ENCODE measurements at regions not wholly inside any gene's neighbourhood (a gene's known extent, or its start where the extent isn't known, plus 50 kb on each side); places are given as distances from the start of the nearest gene placed in this dataset.

DNA sequence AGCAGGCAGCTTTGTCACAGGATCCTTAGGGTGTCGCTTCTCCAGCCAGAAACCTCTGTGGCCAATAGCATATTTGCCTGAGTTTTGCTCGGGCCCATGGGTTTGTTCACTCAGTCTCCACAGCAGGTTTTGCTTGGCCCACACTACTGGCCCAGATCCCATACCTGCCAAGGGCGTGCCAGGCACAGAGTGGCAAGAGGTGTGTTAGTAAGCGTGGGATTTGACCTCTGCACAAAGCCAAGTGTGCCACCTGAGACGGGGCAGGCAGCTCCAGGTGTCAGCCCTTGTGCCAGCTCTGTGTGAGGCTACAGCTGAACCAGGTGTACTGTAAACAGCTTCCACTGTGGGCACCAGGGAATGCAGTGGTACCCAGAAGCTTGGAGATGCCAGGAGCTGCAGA is 2003.0 kb downstream of the C4orf33 start:
- H3K56ac ChIP-seq (ENCODE audit: extremely low read depth, insufficient read depth, low read length), result no peak overlapping the region
- H3K79me1 ChIP-seq (ENCODE audit: low read depth in 1 of 2, low read length in 2 of 2), result no peaks in the 10 kb centered on the region
- H3K4me3 ChIP-seq (ENCODE audit: insufficient read depth, low read depth, low read length), result no peak overlapping the region
- H3K36me3 ChIP-seq (ENCODE audit: control insufficient read depth, insufficient read depth, low read length), result no peaks in the 10 kb centered on the region
- CTCF ChIA-PET, result no interaction called here
- H3K18ac ChIP-seq (ENCODE audit: low read depth, low read length), result no peak overlapping the region
- no peak overlapping the region for H2AK5ac ChIP-seq (ENCODE audit: low read depth, low read length)
- TF ChIP-seq SMC3 (IDR thresholded peaks at IDR 0.05; ENCODE audit: low read depth, low read length) (no peak), RAD21 (IDR thresholded peaks at IDR 0.05; ENCODE audit: low read length) (no peak), NFE2L2 (IDR thresholded peaks at IDR 0.05; ENCODE audit: low read depth, low read length) (no peak), MAFK (IDR thresholded peaks at IDR 0.05; ENCODE audit: low read depth, low read length) (no peak), FOS (IDR thresholded peaks at IDR 0.05; ENCODE audit: low read depth, low read length) (no peak), RCOR1 (IDR thresholded peaks at IDR 0.05; ENCODE audit: insufficient replicate concordance, low read length) (no peak), POLR2A (IDR thresholded peaks at IDR 0.05; ENCODE audit: low read depth, low read length) (no peak), MXI1 (IDR thresholded peaks at IDR 0.05; ENCODE audit: borderline replicate concordance, low read depth, low read length) (no peak), RFX5 (IDR thresholded peaks at IDR 0.05; ENCODE audit: low read depth, low read length) (no peak), MAZ (IDR thresholded peaks at IDR 0.05; ENCODE audit: borderline replicate concordance, low read depth, low read length) (no peak), CEBPB (IDR thresholded peaks at IDR 0.05; ENCODE audit: low read depth, low read length) (no peak), CTCF (conservative IDR thresholded peaks at IDR 0.05; ENCODE audit: low read depth, low read length) (no peak), BHLHE40 (IDR thresholded peaks at IDR 0.05; ENCODE audit: low read depth, low read length) (no peak), ELK1 (IDR thresholded peaks at IDR 0.05; ENCODE audit: borderline replicate concordance, low read depth, low read length) (no peak), CHD1 (IDR thresholded peaks at IDR 0.05; ENCODE audit: low read depth, low read length) (no peak)
- TF ChIP-seq, protein P1, sequence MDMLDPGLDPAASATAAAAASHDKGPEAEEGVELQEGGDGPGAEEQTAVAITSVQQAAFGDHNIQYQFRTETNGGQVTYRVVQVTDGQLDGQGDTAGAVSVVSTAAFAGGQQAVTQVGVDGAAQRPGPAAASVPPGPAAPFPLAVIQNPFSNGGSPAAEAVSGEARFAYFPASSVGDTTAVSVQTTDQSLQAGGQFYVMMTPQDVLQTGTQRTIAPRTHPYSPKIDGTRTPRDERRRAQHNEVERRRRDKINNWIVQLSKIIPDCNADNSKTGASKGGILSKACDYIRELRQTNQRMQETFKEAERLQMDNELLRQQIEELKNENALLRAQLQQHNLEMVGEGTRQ (IDR thresholded peaks at IDR 0.05; ENCODE audit: low read depth, low read length), result no peak
- H3K27me3 ChIP-seq (ENCODE audit: control insufficient read depth, insufficient read depth, low read length), result no peaks in the 10 kb centered on the region
- no peak overlapping the region for H3K9ac ChIP-seq (ENCODE audit: low read depth, low read length)
- H3K9me1 ChIP-seq (ENCODE audit: insufficient read depth, low read length), result no peaks in the 10 kb centered on the region
- intact Hi-C loops (cut with micrococcal nuclease), result loop anchor here (10.0 kb wide), 2 partner anchors 546 to 1516 kb away; no protein-coding TSS in a partner anchor
- H2AK9ac ChIP-seq (replicated peaks; ENCODE audit: low read depth, low read length, poor library complexity), result no peak overlapping the region
- peaks cover 14% of the 10 kb centered on the region for H3K9me3 ChIP-seq (ENCODE audit: control insufficient read depth, insufficient read depth, low read length)
- H3K4me1 ChIP-seq (ENCODE audit: control insufficient read depth, insufficient read depth, low read length), result no peaks in the 10 kb centered on the region
- H2AFZ ChIP-seq (replicated peaks; ENCODE audit: low read length, poor library complexity), result no peak overlapping the region
- no peak overlapping the region for H3K4ac ChIP-seq (ENCODE audit: low read depth, low read length)
- no peak overlapping the region for H2BK120ac ChIP-seq (ENCODE audit: low read depth, low read length)
- H3K4me2 ChIP-seq (ENCODE audit: low read depth, low read length), result no peak overlapping the region
- no peak overlapping the region for H2BK15ac ChIP-seq (ENCODE audit: low read depth, low read length)
- no peak overlapping the region for H3K23ac ChIP-seq (ENCODE audit: low read depth, low read length)
- no peaks in the 10 kb centered on the region for H4K20me1 ChIP-seq (ENCODE audit: insufficient read depth, low read length)
- H4K5ac ChIP-seq (ENCODE audit: low read depth, low read length), result no peak overlapping the region
- no peak overlapping the region for H3K14ac ChIP-seq (replicated peaks; ENCODE audit: low read depth, low read length)
- H4K91ac ChIP-seq (ENCODE audit: insufficient read depth, low read depth, low read length), result no peak overlapping the region
- dilution Hi-C loops (cut with HindIII; ENCODE audit: low sequenced_read_pairs, unreplicated experiment), result no loop called here
- no peak overlapping the region for H2BK20ac ChIP-seq (ENCODE audit: low read depth, low read length)
- H3K27ac ChIP-seq (ENCODE audit: insufficient read depth, low read length), result no peak overlapping the region
- BruUV-seq (replicated peaks), result no TSS peak
- in situ Hi-C loops (cut with MboI; ENCODE audit: low sequenced_read_pairs), result no loop called here
- no peak overlapping the region for H4K8ac ChIP-seq (ENCODE audit: low read depth in 2 of 2, low read length in 2 of 2)
- DNase-seq (no peak), ATAC-seq (ENCODE audit: low read depth) (no peak)
- WGBS, 2 experiments (ENCODE audit: extremely low coverage in 2 of 2, insufficient read length in 1 of 2), result no CpG with 5 or more reads among the region's 5 CpGs
- H2BK5ac ChIP-seq (ENCODE audit: low read depth, low read length, poor library complexity, severe bottlenecking), result no peak overlapping the region
- POLR2A ChIA-PET (ENCODE audit: unreplicated experiment), result no interaction called here

Data from IMR-90 (cell line).